GM20431 (cell line): ENCODE measurements at regions not wholly inside any gene's neighbourhood (a gene's known extent, or its start where the extent isn't known, plus 50 kb on each side); places are given as distances from the start of the nearest gene placed in this dataset.
"Not testable (repeated sequence)": the region's sequence is repeated elsewhere in the genome, so short reads cannot be mapped to it uniquely, and the experiment has no call there.

Experiments
- in situ Hi-C: fragments of 300-500 bp; cut with MseI, MboI; formaldehyde crosslinking; loops from one replicate; pipeline ENCODE4 v1.15.0; 2020; ENCODE audit warnings: low sequenced_read_pairs; ENCODE audit not compliant: unreplicated experiment

GRCh38 chr3:190996181-190996775 lies 133.8 kb upstream of the GMNC start:
- in situ Hi-C loops = no loop called here

- in situ Hi-C loops = no loop called here
These were observed 132.7 kb upstream of the GMNC start for GRCh38 chr3:190995156-190995555.

- in situ Hi-C loops = no loop called here
These were observed 128.4 kb upstream of the GMNC start for GRCh38 chr3:190990898-190991297.

GRCh38 chr3:190989218-190989617 lies 126.7 kb upstream of the GMNC start:
- in situ Hi-C loops = no loop called here

- in situ Hi-C loops = no loop called here
These were observed 125.6 kb upstream of the GMNC start for GRCh38 chr3:190988102-190988501.

GRCh38 chr3:190984502-190985244 lies 122.2 kb upstream of the GMNC start:
- in situ Hi-C loops = no loop called here

- in situ Hi-C loops = no loop called here
These were observed 121.4 kb upstream of the GMNC start for GRCh38 chr3:190983875-190984274.

GRCh38 chr3:190973771-190974170 lies 111.3 kb upstream of the GMNC start:
- in situ Hi-C loops = no loop called here

- in situ Hi-C loops = no loop called here
These were observed 110.4 kb upstream of the GMNC start for GRCh38 chr3:190972840-190973270.

GRCh38 chr3:190972196-190972595 lies 109.7 kb upstream of the GMNC start:
- in situ Hi-C loops = no loop called here

GRCh38 chr3:190970560-190970959 lies 108.1 kb upstream of the GMNC start:
- in situ Hi-C loops = no loop called here

GRCh38 chr3:190968616-190969015 lies 106.1 kb upstream of the GMNC start:
- in situ Hi-C loops = no loop called here

GRCh38 chr3:190964931-190965330 lies 102.4 kb upstream of the GMNC start:
- in situ Hi-C loops = not testable (repeated sequence)

- in situ Hi-C loops = no loop called here
These were observed 96.6 kb upstream of the GMNC start for GRCh38 chr3:190959077-190959476.

- in situ Hi-C loops = no loop called here
These were observed 79.3 kb upstream of the GMNC start for GRCh38 chr3:190941694-190942260.

- in situ Hi-C loops = not testable (repeated sequence)
These were observed 72.1 kb upstream of the GMNC start for GRCh38 chr3:190934616-190935015.

- in situ Hi-C loops = no loop called here
These were observed 64.1 kb upstream of the GMNC start for GRCh38 chr3:190926619-190927018.

GRCh38 chr3:190912736-190913135 lies 50.2 kb upstream of the GMNC start:
- in situ Hi-C loops = no loop called here
